ENCODE measurements at regions not wholly inside any gene's neighbourhood (a gene's known extent, or its start where the extent isn't known, plus 50 kb on each side); places are given as distances from the start of the nearest gene placed in this dataset.

GRCh38 chr5:173475780-173476179, 140.7 kb downstream of the BOD1 start:
- 91 to 98% methylated on average over 2 of the region's 2 CpGs for WGBS, 2 donors
- no peaks in the 10 kb centered on the region for H3K9me3 ChIP-seq
- ATAC-seq (ENCODE audit: low FRiP score in 2 of 2), result no peak
- TF ChIP-seq EP300 (IDR thresholded peaks at IDR 0.05) (no peak), POLR2A (IDR thresholded peaks at IDR 0.05) (no peak), POLR2AphosphoS5 (IDR thresholded peaks at IDR 0.05) (no peak), CTCF (IDR thresholded peaks at IDR 0.05) (no peak)
- no peaks in the 10 kb centered on the region for H3K36me3 ChIP-seq
- DNase-seq, result no peak
- H3K27me3 ChIP-seq, result no peaks in the 10 kb centered on the region
- H3K4me1 ChIP-seq, result peaks cover 0 to 4% (median 0%) of the 10 kb centered on the region in 4 donors
- no peak overlapping the region for H3K4me3 ChIP-seq
- no peak overlapping the region for H3K27ac ChIP-seq

GRCh38 chr5:173474881-173475287, 141.6 kb downstream of the BOD1 start:
- Histone ChIP-seq H3K36me3 (no peaks in the 10 kb centered on the region), H3K9me3 (no peaks in the 10 kb centered on the region), H3K27ac (no peak overlapping the region), H3K4me3 (no peak overlapping the region), H3K27me3 (no peaks in the 10 kb centered on the region), H3K4me1 (peaks cover 0 to 4% (median 0%) of the 10 kb centered on the region in 4 donors)
- ATAC-seq (ENCODE audit: low FRiP score in 2 of 2) (no peak), DNase-seq (no peak)
- TF ChIP-seq CTCF (IDR thresholded peaks at IDR 0.05) (no peak), EP300 (IDR thresholded peaks at IDR 0.05) (no peak), POLR2A (IDR thresholded peaks at IDR 0.05) (no peak), POLR2AphosphoS5 (IDR thresholded peaks at IDR 0.05) (no peak)
- WGBS, 2 donors, result 48 to 51% methylated on average over 5 of the region's 5 CpGs

- Histone ChIP-seq H3K27me3 (no peaks in the 10 kb centered on the region), H3K4me1 (peaks cover 0 to 4% (median 0%) of the 10 kb centered on the region in 4 donors), H3K36me3 (no peaks in the 10 kb centered on the region), H3K4me3 (no peak overlapping the region), H3K27ac (peak overlapping the region; percentile 40 to 69 (median 56)), H3K9me3 (no peaks in the 10 kb centered on the region)
- TF ChIP-seq EP300 (IDR thresholded peaks at IDR 0.05), result no peak
- no peak for TF ChIP-seq CTCF (IDR thresholded peaks at IDR 0.05)
- no peak for TF ChIP-seq POLR2AphosphoS5 (IDR thresholded peaks at IDR 0.05)
- TF ChIP-seq POLR2A (IDR thresholded peaks at IDR 0.05), result no peak
- ATAC-seq (ENCODE audit: low FRiP score in 2 of 2) (no peak), DNase-seq (no peak)
- WGBS, 2 donors, result 71 to 77% methylated on average over 6 of the region's 6 CpGs
These were observed 143.2 kb downstream of the BOD1 start for GRCh38 chr5:173473288-173473687.

GRCh38 chr5:173472784-173473278, 143.6 kb downstream of the BOD1 start:
- Histone ChIP-seq H3K4me3 (no peak overlapping the region), H3K4me1 (peaks cover 0 to 4% (median 0%) of the 10 kb centered on the region in 4 donors), H3K27me3 (no peaks in the 10 kb centered on the region), H3K9me3 (no peaks in the 10 kb centered on the region), H3K36me3 (no peaks in the 10 kb centered on the region), H3K27ac (peak overlapping the region; percentile 40 to 69 (median 56))
- ATAC-seq (ENCODE audit: low FRiP score in 2 of 2), result peak in 1 of 2 donors; percentile 16
- no peak for TF ChIP-seq POLR2A (IDR thresholded peaks at IDR 0.05)
- TF ChIP-seq EP300 (IDR thresholded peaks at IDR 0.05), result no peak
- TF ChIP-seq POLR2AphosphoS5 (IDR thresholded peaks at IDR 0.05), result no peak
- no peak for TF ChIP-seq CTCF (IDR thresholded peaks at IDR 0.05)
- WGBS, 2 donors, result 62% methylated on average over 3 of the region's 3 CpGs
- DNase-seq, result no peak

- Histone ChIP-seq H3K36me3 (no peaks in the 10 kb centered on the region), H3K4me3 (no peak overlapping the region), H3K4me1 (peaks cover 0 to 4% (median 0%) of the 10 kb centered on the region in 4 donors), H3K9me3 (no peaks in the 10 kb centered on the region), H3K27ac (peak overlapping the region; percentile 40 to 57 (median 56)), H3K27me3 (no peaks in the 10 kb centered on the region)
- ATAC-seq (ENCODE audit: low FRiP score in 2 of 2) (peak in 1 of 2 donors; percentile 90), DNase-seq (no peak)
- 55 to 66% methylated on average over 3 of the region's 3 CpGs for WGBS, 2 donors
- TF ChIP-seq CTCF (IDR thresholded peaks at IDR 0.05), result no peak
- peak in 1 of 2 donors; percentile 69 for TF ChIP-seq POLR2AphosphoS5 (IDR thresholded peaks at IDR 0.05)
- no peak for TF ChIP-seq POLR2A (IDR thresholded peaks at IDR 0.05)
- TF ChIP-seq EP300 (IDR thresholded peaks at IDR 0.05), result peak in 2 of 4 donors; percentile 31 to 48
These were observed 143.9 kb upstream of the STC2 start for GRCh38 chr5:173472164-173472563.
